ENCODE measurements at regions not wholly inside any gene's neighbourhood (a gene's known extent, or its start where the extent isn't known, plus 50 kb on each side); places are given as distances from the start of the nearest gene placed in this dataset.
"Not testable (repeated sequence)": the region's sequence is repeated elsewhere in the genome, so short reads cannot be mapped to it uniquely, and the experiment has no call there.

- not testable (repeated sequence) for H3K4me3 ChIP-seq (ENCODE audit: low read length)
Observed at GRCh38 chr10:109809954-109810353, 113.4 kb downstream of the XPNPEP1 start.

- H3K4me3 ChIP-seq (ENCODE audit: low read length): not testable (repeated sequence)
Observed at GRCh38 chr10:109801191-109801590, 122.1 kb downstream of the XPNPEP1 start.

- TF ChIP-seq ZNF274 (IDR thresholded peaks at IDR 0.05; ENCODE audit: low read depth, low read length): no peak
- no peak overlapping the region for H3K4me3 ChIP-seq (ENCODE audit: low read length)
Observed at GRCh38 chr10:109790647-109791046, 132.7 kb downstream of the XPNPEP1 start.

GRCh38 chr10:109784236-109784635 is 139.1 kb downstream of the XPNPEP1 start:
- TF ChIP-seq ZNF274 (IDR thresholded peaks at IDR 0.05; ENCODE audit: low read depth, low read length): no peak

GRCh38 chr10:109783286-109783685 is 140.0 kb downstream of the XPNPEP1 start:
- TF ChIP-seq ZNF274 (IDR thresholded peaks at IDR 0.05; ENCODE audit: low read depth, low read length): no peak
- H3K4me3 ChIP-seq (ENCODE audit: low read length): no peak overlapping the region

More at GRCh38 chr10:109784236-109784635, 139.1 kb downstream of the XPNPEP1 start:
- no peak overlapping the region for H3K4me3 ChIP-seq (ENCODE audit: low read length)

GRCh38 chr10:109780997-109781396 is 142.3 kb downstream of the XPNPEP1 start:
- TF ChIP-seq ZNF274 (IDR thresholded peaks at IDR 0.05; ENCODE audit: low read depth, low read length): no peak
- no peak overlapping the region for H3K4me3 ChIP-seq (ENCODE audit: low read length)

GRCh38 chr10:109778993-109779392 is 144.3 kb downstream of the XPNPEP1 start:
- TF ChIP-seq ZNF274 (IDR thresholded peaks at IDR 0.05; ENCODE audit: low read depth, low read length): no peak
- H3K4me3 ChIP-seq (ENCODE audit: low read length): no peak overlapping the region

- H3K4me3 ChIP-seq (ENCODE audit: low read length): no peak overlapping the region
- no peak for TF ChIP-seq ZNF274 (IDR thresholded peaks at IDR 0.05; ENCODE audit: low read depth, low read length)
Observed at GRCh38 chr10:109774121-109774440, 149.2 kb downstream of the XPNPEP1 start.

GRCh38 chr10:109773288-109774120 is 149.8 kb downstream of the XPNPEP1 start:
- H3K4me3 ChIP-seq (ENCODE audit: low read length): no peak overlapping the region
- TF ChIP-seq ZNF274 (IDR thresholded peaks at IDR 0.05; ENCODE audit: low read depth, low read length): no peak

- no peak overlapping the region for H3K4me3 ChIP-seq (ENCODE audit: low read length)
- no peak for TF ChIP-seq ZNF274 (IDR thresholded peaks at IDR 0.05; ENCODE audit: low read depth, low read length)
Observed at GRCh38 chr10:109770663-109771062, 152.6 kb downstream of the XPNPEP1 start.

GRCh38 chr10:109769966-109770365 is 153.3 kb downstream of the XPNPEP1 start:
- no peak for TF ChIP-seq ZNF274 (IDR thresholded peaks at IDR 0.05; ENCODE audit: low read depth, low read length)
- H3K4me3 ChIP-seq (ENCODE audit: low read length): no peak overlapping the region

GRCh38 chr10:109765838-109766237 is 157.5 kb downstream of the XPNPEP1 start:
- TF ChIP-seq ZNF274 (IDR thresholded peaks at IDR 0.05; ENCODE audit: low read depth, low read length): no peak
- no peak overlapping the region for H3K4me3 ChIP-seq (ENCODE audit: low read length)

GRCh38 chr10:109762555-109762954 is 160.8 kb downstream of the XPNPEP1 start:
- TF ChIP-seq ZNF274 (IDR thresholded peaks at IDR 0.05; ENCODE audit: low read depth, low read length): no peak
- H3K4me3 ChIP-seq (ENCODE audit: low read length): no peak overlapping the region

GRCh38 chr10:109757670-109758069 is 165.6 kb downstream of the XPNPEP1 start:
- H3K4me3 ChIP-seq (ENCODE audit: low read length): not testable (repeated sequence)

GRCh38 chr10:109746861-109747260 is 176.4 kb downstream of the XPNPEP1 start:
- H3K4me3 ChIP-seq (ENCODE audit: low read length): no peak overlapping the region
- TF ChIP-seq ZNF274 (IDR thresholded peaks at IDR 0.05; ENCODE audit: low read depth, low read length): no peak

GRCh38 chr10:109744020-109744419 is 179.3 kb downstream of the XPNPEP1 start:
- H3K4me3 ChIP-seq (ENCODE audit: low read length): no peak overlapping the region
- no peak for TF ChIP-seq ZNF274 (IDR thresholded peaks at IDR 0.05; ENCODE audit: low read depth, low read length)

Measured in GM08714 (cell line).